ENCODE measurements at regions not wholly inside any gene's neighbourhood (a gene's known extent, or its start where the extent isn't known, plus 50 kb on each side); places are given as distances from the start of the nearest gene placed in this dataset.

DNA sequence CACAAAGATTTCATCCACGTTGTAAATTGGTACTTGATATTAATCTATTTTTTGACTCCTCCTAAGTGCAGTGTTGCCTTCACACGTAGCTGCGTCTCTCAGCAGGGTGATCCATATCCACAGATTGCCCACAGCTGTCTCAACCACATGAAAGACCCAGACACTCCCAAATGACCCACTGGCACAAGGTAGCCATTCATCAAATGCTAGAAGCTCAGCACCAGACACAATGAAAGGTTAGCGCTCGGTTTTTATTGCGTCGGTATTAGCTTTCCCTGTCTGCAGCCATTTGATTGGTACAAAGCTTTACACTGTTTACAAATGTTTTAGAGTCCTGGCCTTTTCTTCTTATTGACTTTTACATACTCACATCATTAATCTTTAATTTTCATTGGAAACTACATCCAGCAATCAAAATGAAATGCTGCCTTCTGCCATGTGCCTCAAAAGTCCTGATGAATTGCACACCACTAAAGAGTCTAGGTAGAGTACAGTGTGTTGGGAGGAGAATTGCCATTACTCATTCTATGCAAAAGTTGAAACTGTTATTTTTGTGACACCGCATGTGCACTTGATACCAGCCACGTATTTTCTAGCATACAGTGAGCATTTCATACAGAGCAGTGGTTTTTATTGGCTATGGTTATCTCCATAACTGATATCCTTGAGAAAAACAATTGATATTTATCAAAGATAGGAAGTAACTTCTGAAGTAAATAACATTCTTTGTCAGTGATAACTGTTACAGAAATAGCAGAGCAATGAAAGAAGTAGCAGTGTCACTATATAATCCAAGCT lies 127.3 kb upstream of the NUDT7 start (continued):
- TF ChIP-seq, protein P1, sequence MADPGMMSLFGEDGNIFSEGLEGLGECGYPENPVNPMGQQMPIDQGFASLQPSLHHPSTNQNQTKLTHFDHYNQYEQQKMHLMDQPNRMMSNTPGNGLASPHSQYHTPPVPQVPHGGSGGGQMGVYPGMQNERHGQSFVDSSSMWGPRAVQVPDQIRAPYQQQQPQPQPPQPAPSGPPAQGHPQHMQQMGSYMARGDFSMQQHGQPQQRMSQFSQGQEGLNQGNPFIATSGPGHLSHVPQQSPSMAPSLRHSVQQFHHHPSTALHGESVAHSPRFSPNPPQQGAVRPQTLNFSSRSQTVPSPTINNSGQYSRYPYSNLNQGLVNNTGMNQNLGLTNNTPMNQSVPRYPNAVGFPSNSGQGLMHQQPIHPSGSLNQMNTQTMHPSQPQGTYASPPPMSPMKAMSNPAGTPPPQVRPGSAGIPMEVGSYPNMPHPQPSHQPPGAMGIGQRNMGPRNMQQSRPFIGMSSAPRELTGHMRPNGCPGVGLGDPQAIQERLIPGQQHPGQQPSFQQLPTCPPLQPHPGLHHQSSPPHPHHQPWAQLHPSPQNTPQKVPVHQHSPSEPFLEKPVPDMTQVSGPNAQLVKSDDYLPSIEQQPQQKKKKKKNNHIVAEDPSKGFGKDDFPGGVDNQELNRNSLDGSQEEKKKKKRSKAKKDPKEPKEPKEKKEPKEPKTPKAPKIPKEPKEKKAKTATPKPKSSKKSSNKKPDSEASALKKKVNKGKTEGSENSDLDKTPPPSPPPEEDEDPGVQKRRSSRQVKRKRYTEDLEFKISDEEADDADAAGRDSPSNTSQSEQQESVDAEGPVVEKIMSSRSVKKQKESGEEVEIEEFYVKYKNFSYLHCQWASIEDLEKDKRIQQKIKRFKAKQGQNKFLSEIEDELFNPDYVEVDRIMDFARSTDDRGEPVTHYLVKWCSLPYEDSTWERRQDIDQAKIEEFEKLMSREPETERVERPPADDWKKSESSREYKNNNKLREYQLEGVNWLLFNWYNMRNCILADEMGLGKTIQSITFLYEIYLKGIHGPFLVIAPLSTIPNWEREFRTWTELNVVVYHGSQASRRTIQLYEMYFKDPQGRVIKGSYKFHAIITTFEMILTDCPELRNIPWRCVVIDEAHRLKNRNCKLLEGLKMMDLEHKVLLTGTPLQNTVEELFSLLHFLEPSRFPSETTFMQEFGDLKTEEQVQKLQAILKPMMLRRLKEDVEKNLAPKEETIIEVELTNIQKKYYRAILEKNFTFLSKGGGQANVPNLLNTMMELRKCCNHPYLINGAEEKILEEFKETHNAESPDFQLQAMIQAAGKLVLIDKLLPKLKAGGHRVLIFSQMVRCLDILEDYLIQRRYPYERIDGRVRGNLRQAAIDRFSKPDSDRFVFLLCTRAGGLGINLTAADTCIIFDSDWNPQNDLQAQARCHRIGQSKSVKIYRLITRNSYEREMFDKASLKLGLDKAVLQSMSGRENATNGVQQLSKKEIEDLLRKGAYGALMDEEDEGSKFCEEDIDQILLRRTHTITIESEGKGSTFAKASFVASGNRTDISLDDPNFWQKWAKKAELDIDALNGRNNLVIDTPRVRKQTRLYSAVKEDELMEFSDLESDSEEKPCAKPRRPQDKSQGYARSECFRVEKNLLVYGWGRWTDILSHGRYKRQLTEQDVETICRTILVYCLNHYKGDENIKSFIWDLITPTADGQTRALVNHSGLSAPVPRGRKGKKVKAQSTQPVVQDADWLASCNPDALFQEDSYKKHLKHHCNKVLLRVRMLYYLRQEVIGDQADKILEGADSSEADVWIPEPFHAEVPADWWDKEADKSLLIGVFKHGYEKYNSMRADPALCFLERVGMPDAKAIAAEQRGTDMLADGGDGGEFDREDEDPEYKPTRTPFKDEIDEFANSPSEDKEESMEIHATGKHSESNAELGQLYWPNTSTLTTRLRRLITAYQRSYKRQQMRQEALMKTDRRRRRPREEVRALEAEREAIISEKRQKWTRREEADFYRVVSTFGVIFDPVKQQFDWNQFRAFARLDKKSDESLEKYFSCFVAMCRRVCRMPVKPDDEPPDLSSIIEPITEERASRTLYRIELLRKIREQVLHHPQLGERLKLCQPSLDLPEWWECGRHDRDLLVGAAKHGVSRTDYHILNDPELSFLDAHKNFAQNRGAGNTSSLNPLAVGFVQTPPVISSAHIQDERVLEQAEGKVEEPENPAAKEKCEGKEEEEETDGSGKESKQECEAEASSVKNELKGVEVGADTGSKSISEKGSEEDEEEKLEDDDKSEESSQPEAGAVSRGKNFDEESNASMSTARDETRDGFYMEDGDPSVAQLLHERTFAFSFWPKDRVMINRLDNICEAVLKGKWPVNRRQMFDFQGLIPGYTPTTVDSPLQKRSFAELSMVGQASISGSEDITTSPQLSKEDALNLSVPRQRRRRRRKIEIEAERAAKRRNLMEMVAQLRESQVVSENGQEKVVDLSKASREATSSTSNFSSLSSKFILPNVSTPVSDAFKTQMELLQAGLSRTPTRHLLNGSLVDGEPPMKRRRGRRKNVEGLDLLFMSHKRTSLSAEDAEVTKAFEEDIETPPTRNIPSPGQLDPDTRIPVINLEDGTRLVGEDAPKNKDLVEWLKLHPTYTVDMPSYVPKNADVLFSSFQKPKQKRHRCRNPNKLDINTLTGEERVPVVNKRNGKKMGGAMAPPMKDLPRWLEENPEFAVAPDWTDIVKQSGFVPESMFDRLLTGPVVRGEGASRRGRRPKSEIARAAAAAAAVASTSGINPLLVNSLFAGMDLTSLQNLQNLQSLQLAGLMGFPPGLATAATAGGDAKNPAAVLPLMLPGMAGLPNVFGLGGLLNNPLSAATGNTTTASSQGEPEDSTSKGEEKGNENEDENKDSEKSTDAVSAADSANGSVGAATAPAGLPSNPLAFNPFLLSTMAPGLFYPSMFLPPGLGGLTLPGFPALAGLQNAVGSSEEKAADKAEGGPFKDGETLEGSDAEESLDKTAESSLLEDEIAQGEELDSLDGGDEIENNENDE (IDR thresholded peaks at IDR 0.05; ENCODE audit: insufficient replicate concordance, low read length), result no peak
- no peak for TF ChIP-seq SRF (IDR thresholded peaks at IDR 0.05; ENCODE audit: low read depth, low read length)

All from H1 (cell line).